ENCODE measurements at regions not wholly inside any gene's neighbourhood (a gene's known extent, or its start where the extent isn't known, plus 50 kb on each side); places are given as distances from the start of the nearest gene placed in this dataset.

GRCh38 chr10:118392761-118393160 lies 50.6 kb upstream of the FAM204A start:
- no peak overlapping the region for H3K4me3 ChIP-seq (ENCODE audit: low read depth, low read length)
- no peak for DNase-seq (ENCODE audit: low read depth)

All from skeletal muscle cell (primary cell).